ENCODE measurements at regions not wholly inside any gene's neighbourhood (a gene's known extent, or its start where the extent isn't known, plus 50 kb on each side); places are given as distances from the start of the nearest gene placed in this dataset.

DNA sequence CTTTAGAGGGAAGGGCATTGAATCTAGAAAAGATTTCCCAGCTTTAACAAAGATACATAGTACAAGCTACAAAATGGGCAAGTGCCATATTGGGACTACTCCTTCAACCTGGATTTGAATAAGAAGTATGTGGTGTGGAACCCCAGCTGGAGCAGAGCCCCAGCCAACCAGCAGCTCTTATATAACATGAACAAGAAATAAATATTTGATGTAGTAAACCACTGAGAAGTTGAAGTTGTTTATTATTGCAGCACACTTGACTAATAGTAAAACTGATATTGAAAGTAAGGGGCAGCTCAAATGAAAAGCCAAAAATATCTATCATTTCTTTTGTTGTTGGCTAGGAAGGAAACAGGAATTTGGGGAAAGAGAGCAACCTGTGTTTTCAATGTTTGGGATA lies 701.8 kb downstream of the TMTC2 start:
- TF ChIP-seq, protein P1, sequence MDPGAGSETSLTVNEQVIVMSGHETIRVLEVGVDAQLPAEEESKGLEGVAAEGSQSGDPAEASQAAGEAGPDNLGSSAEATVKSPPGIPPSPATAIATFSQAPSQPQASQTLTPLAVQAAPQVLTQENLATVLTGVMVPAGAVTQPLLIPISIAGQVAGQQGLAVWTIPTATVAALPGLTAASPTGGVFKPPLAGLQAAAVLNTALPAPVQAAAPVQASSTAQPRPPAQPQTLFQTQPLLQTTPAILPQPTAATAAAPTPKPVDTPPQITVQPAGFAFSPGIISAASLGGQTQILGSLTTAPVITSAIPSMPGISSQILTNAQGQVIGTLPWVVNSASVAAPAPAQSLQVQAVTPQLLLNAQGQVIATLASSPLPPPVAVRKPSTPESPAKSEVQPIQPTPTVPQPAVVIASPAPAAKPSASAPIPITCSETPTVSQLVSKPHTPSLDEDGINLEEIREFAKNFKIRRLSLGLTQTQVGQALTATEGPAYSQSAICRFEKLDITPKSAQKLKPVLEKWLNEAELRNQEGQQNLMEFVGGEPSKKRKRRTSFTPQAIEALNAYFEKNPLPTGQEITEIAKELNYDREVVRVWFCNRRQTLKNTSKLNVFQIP (CRISPR knock-in tag; IDR thresholded peaks at IDR 0.05; ENCODE audit: borderline replicate concordance, low read depth): no peak
- TF ChIP-seq, protein P2, sequence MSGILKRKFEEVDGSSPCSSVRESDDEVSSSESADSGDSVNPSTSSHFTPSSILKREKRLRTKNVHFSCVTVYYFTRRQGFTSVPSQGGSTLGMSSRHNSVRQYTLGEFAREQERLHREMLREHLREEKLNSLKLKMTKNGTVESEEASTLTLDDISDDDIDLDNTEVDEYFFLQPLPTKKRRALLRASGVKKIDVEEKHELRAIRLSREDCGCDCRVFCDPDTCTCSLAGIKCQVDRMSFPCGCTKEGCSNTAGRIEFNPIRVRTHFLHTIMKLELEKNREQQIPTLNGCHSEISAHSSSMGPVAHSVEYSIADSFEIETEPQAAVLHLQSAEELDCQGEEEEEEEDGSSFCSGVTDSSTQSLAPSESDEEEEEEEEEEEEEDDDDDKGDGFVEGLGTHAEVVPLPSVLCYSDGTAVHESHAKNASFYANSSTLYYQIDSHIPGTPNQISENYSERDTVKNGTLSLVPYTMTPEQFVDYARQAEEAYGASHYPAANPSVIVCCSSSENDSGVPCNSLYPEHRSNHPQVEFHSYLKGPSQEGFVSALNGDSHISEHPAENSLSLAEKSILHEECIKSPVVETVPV (CRISPR knock-in tag; IDR thresholded peaks at IDR 0.05): no peak
- TF ChIP-seq, protein P3, sequence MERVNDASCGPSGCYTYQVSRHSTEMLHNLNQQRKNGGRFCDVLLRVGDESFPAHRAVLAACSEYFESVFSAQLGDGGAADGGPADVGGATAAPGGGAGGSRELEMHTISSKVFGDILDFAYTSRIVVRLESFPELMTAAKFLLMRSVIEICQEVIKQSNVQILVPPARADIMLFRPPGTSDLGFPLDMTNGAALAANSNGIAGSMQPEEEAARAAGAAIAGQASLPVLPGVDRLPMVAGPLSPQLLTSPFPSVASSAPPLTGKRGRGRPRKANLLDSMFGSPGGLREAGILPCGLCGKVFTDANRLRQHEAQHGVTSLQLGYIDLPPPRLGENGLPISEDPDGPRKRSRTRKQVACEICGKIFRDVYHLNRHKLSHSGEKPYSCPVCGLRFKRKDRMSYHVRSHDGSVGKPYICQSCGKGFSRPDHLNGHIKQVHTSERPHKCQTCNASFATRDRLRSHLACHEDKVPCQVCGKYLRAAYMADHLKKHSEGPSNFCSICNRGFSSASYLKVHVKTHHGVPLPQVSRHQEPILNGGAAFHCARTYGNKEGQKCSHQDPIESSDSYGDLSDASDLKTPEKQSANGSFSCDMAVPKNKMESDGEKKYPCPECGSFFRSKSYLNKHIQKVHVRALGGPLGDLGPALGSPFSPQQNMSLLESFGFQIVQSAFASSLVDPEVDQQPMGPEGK (CRISPR knock-in tag; IDR thresholded peaks at IDR 0.05; ENCODE audit: borderline replicate concordance): no peak
- TF ChIP-seq PPARA (CRISPR knock-in tag; IDR thresholded peaks at IDR 0.05; ENCODE audit: borderline replicate concordance): no peak
- TF ChIP-seq GLIS3 (CRISPR knock-in tag; IDR thresholded peaks at IDR 0.05): no peak
- TF ChIP-seq, protein P4, sequence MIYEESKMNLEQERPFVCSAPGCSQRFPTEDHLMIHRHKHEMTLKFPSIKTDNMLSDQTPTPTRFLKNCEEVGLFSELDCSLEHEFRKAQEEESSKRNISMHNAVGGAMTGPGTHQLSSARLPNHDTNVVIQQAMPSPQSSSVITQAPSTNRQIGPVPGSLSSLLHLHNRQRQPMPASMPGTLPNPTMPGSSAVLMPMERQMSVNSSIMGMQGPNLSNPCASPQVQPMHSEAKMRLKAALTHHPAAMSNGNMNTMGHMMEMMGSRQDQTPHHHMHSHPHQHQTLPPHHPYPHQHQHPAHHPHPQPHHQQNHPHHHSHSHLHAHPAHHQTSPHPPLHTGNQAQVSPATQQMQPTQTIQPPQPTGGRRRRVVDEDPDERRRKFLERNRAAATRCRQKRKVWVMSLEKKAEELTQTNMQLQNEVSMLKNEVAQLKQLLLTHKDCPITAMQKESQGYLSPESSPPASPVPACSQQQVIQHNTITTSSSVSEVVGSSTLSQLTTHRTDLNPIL (CRISPR knock-in tag; IDR thresholded peaks at IDR 0.05; ENCODE audit: low read depth): no peak
- no peak for TF ChIP-seq ZFP30 (CRISPR knock-in tag; IDR thresholded peaks at IDR 0.05)
- no peak for TF ChIP-seq ZC3H10 (CRISPR knock-in tag; IDR thresholded peaks at IDR 0.05)
- TF ChIP-seq TOX (CRISPR knock-in tag; IDR thresholded peaks at IDR 0.05; ENCODE audit: borderline replicate concordance): no peak
- TF ChIP-seq ISL1 (CRISPR knock-in tag; IDR thresholded peaks at IDR 0.05): no peak
- no peak for TF ChIP-seq ZNF70 (CRISPR knock-in tag; IDR thresholded peaks at IDR 0.05)
- TF ChIP-seq ZNF8 (CRISPR knock-in tag; IDR thresholded peaks at IDR 0.05): no peak

Data from SK-N-SH treated with all-trans-retinoic acid at 6 μM for 48 hours (cell line).